AG10803 (cell line): ENCODE measurements at regions not wholly inside any gene's neighbourhood (a gene's known extent, or its start where the extent isn't known, plus 50 kb on each side); places are given as distances from the start of the nearest gene placed in this dataset.
"Not testable (repeated sequence)": the region's sequence is repeated elsewhere in the genome, so short reads cannot be mapped to it uniquely, and the experiment has no call there.

Experiments used
- DNase-seq: peaks from one replicate; pipeline ENCODE4 v3.0.0; 2010; ENCODE audit warnings: low read depth
- H3K4me3 ChIP-seq: 2 replicates; pipeline ENCODE4 v1.5.1; 2011; ENCODE audit warnings: mild to moderate bottlenecking, low read length, control low read depth
- CTCF ChIP-seq: conservative IDR thresholded peaks from 2 replicates; pipeline ENCODE4 v1.5.1; 2011; ENCODE audit warnings: mild to moderate bottlenecking, low read length, control low read depth, inconsistent platforms

- H3K4me3 ChIP-seq, result no peak overlapping the region
- TF ChIP-seq CTCF, result no peak
- DNase-seq, result no peak
Measured at GRCh38 chr21:13854638-13855037, 245.1 kb downstream of the POTED start.

DNA sequence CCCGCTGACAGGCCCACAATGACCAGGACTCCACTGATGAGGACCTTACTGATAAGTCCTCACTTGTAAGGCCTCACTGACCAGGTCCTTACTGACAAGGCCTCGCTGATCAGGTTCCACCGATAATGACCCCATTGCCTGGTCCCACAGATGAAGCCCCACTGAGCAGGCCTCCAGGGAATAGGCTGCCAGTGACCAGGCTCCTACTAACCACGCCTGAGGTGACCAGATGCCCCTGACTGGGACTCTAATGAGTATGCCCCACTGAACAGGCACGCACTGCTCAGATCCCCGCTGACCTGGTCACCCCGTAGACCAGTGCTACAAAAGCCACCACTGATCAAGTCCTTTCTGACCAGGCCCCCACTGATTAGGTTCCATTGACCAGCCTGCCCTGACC lies 241.2 kb downstream of the POTED start:
- not testable (repeated sequence) for DNase-seq, H3K4me3 ChIP-seq

- H3K4me3 ChIP-seq, DNase-seq: not testable (repeated sequence)
Measured at GRCh38 chr21:13849489-13849888, 239.9 kb downstream of the POTED start.

DNA sequence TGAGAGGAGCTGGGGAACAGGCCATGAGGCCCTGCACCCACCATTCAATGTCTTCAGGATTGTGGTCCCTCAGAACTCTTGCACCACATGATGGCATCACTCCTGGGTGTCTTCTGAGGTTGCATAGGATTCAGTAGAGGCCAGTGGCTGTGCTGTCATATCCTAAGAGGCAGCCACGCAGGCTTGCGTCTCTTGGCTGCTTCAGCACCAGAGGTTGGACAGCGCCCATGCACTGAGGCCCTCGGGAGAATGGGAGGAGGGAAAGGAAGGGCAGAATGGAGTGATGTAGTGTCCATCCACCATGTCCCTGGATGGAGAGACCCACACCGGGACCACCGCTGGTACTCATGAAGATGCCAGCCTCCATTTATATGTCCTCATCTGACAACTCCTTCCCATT lies 237.1 kb downstream of the POTED start:
- DNase-seq, result not testable (repeated sequence)

GRCh38 chr21:13844574-13844973 lies 235.0 kb downstream of the POTED start:
- DNase-seq, H3K4me3 ChIP-seq: not testable (repeated sequence)

More for the DNA sequence above, 237.1 kb downstream of the POTED start:
- H3K4me3 ChIP-seq, result not testable (repeated sequence)

GRCh38 chr21:13843081-13843480 lies 233.5 kb downstream of the POTED start:
- not testable (repeated sequence) for H3K4me3 ChIP-seq

DNA sequence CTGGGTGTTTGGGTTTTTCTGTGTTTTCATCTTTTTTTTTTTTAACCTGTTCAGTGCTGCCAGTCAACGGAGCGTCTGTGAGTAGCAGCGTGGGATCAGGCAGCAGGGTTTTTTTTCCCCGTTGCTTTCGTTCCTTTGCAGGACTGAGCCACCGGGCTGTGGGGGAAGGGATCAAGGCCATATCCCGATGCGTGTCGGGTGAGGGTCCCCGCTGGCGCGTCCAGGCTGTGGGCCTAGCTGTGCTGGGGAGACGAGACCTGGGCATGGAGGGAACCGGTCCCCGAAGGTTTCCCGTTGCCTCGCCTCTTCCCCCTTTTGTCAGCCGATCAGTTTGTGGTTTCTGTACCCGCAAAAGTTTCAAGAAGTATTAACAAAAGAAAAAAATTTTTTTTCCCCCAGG lies 218.1 kb downstream of the POTED start:
- H3K4me3 ChIP-seq, DNase-seq: not testable (repeated sequence)

More at GRCh38 chr21:13843081-13843480, 233.5 kb downstream of the POTED start:
- not testable (repeated sequence) for DNase-seq

DNA sequence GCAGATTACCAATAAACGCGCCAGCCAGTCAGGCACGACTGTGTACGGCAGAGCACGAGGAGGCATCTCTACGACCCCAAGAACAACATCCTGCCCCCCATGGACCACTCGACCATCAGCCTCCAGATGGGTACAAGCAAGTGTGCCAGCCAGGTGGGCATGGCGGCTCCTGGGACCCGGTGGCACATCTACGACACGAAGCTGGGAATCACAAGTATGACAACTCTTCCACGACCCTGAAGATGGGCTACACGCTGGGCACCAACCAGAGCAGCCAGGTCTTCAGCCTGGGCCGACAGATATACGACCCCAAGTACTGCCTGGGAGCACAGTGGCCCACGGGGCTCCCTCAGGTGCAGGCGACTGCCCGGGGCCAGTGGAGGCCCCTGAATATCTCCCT lies 217.6 kb downstream of the POTED start:
- no peak for TF ChIP-seq CTCF
- no peak for DNase-seq
- H3K4me3 ChIP-seq, result no peak overlapping the region

DNA sequence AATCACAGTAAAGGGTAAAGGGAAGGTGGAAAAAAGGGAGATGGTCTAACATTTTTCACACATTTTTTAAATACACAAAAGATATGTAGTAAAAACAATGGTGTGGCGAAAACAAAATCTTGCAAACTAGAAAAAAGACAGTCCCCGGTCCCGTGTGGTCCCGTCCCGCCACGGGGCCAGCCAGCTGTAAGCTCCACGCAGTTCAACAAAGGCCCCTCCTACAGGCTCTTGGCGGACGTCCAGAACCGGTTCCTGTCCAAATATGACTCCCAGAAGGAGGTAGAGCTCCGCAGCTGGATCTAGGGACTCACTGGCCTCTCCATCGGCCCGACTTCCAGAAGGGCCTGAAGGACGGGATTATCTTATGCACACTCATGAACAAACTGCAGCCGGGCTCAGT lies 216.9 kb downstream of the POTED start:
- H3K4me3 ChIP-seq, DNase-seq: not testable (repeated sequence)

- H3K4me3 ChIP-seq, DNase-seq: not testable (repeated sequence)
Measured at GRCh38 chr21:13825218-13825778, 215.7 kb downstream of the POTED start.

DNA sequence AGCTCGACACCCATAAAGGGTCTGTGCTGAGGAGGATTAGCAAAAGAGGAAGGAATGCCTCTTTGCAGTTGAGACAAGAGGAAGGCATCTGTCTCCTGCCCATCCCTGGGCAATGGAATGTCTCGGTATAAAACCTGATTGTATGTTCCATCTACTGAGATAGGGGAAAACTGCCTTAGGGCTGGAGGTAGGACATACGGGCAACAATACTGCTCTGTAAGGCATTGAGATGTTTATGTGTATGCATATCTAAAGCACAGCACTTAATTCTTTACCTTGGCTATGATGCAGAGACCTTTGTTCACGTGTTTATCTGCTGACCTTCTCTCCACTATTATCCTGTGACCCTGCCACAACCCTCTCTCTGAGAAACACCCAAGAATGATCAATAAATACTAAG lies 210.7 kb downstream of the POTED start:
- H3K4me3 ChIP-seq, DNase-seq: not testable (repeated sequence)

- not testable (repeated sequence) for DNase-seq, H3K4me3 ChIP-seq
Measured at GRCh38 chr21:13812191-13812590, 202.6 kb downstream of the POTED start.

- H3K4me3 ChIP-seq, DNase-seq: not testable (repeated sequence)
Measured at GRCh38 chr21:13810559-13810958, 201.0 kb downstream of the POTED start.

- DNase-seq, result not testable (repeated sequence)
Measured at GRCh38 chr21:13806444-13806843, 196.9 kb downstream of the POTED start.

DNA sequence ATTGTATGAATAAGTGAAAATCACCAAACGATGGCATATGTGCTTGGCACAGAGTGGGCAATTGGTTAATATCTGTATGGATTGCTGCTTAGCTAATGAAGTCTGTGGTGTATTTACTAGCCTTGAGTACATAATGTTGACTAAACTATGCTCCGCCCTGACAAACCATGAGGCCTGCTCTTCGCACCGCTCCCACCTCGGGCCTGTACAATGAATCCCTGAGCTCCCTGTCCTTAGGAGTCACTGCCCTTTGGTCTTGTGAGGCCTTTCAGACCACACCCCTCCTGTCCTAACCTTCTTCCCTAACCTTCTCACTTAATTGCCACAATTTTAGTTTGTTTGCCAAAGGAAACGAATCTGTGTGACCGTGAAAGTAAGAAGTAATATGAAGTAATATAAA lies 193.2 kb downstream of the POTED start:
- not testable (repeated sequence) for DNase-seq, H3K4me3 ChIP-seq

More at GRCh38 chr21:13806444-13806843, 196.9 kb downstream of the POTED start:
- H3K4me3 ChIP-seq, result not testable (repeated sequence)
